SU-DHL-6 (cell line): ENCODE measurements at regions not wholly inside any gene's neighbourhood (a gene's known extent, or its start where the extent isn't known, plus 50 kb on each side); places are given as distances from the start of the nearest gene placed in this dataset.

Experiments used
- CTCF ChIP-seq: fragments of 200-600 bp; sonication (generic); IDR thresholded peaks from one replicate; pipeline ENCODE4 v1.5.1; 2017; ENCODE audit warnings: antibody characterized with exemption, mild to moderate bottlenecking, low read length, moderate library complexity; ENCODE audit not compliant: insufficient read depth, poor library complexity, severe bottlenecking
- EZH2phosphoT487 ChIP-seq: fragments of 200-600 bp; sonication (generic), shearing (Covaris generic); conservative IDR thresholded peaks from 2 replicates; pipeline ENCODE4 v1.6.1; 2018; ENCODE audit warnings: mild to moderate bottlenecking, antibody characterized with exemption, low read length, moderate library complexity, mixed read lengths

- TF ChIP-seq CTCF (no peak), EZH2phosphoT487 (no peak)
These were observed 88.3 kb upstream of the COL21A1 start for GRCh38 chr6:56335726-56336125.
